ENCODE measurements at regions not wholly inside any gene's neighbourhood (a gene's known extent, or its start where the extent isn't known, plus 50 kb on each side); places are given as distances from the start of the nearest gene placed in this dataset.
"Not testable (repeated sequence)": the region's sequence is repeated elsewhere in the genome, so short reads cannot be mapped to it uniquely, and the experiment has no call there.

- TF ChIP-seq CTCF (conservative IDR thresholded peaks at IDR 0.05) (no peak), ZFX (IDR thresholded peaks at IDR 0.05) (no peak)
Observed at GRCh38 chr4:179059396-179059795, 1617.2 kb upstream of the AGA start.

GRCh38 chr4:179066254-179066653, 1624.0 kb upstream of the AGA start:
- H3K27ac ChIP-seq = not testable (repeated sequence)

More at GRCh38 chr4:179059396-179059795, 1617.2 kb upstream of the AGA start:
- no peak overlapping the region for H3K27ac ChIP-seq

GRCh38 chr4:179071131-179071530, 1628.9 kb upstream of the AGA start:
- TF ChIP-seq CTCF (conservative IDR thresholded peaks at IDR 0.05) (no peak), ZFX (IDR thresholded peaks at IDR 0.05) (no peak)
- H3K27ac ChIP-seq = no peak overlapping the region

GRCh38 chr4:179076865-179077264, 1634.6 kb upstream of the AGA start:
- TF ChIP-seq ZFX (IDR thresholded peaks at IDR 0.05) (no peak), CTCF (conservative IDR thresholded peaks at IDR 0.05) (no peak)
- no peak overlapping the region for H3K27ac ChIP-seq

GRCh38 chr4:179095585-179096221, 1653.5 kb upstream of the AGA start:
- TF ChIP-seq ZFX (IDR thresholded peaks at IDR 0.05) (no peak), CTCF (conservative IDR thresholded peaks at IDR 0.05) (no peak)
- no peak overlapping the region for H3K27ac ChIP-seq

GRCh38 chr4:179097741-179098140, 1655.5 kb upstream of the AGA start:
- no peak overlapping the region for H3K27ac ChIP-seq
- no peak for TF ChIP-seq CTCF (conservative IDR thresholded peaks at IDR 0.05)
- no peak for TF ChIP-seq ZFX (IDR thresholded peaks at IDR 0.05)

- no peak overlapping the region for H3K27ac ChIP-seq
- TF ChIP-seq CTCF (conservative IDR thresholded peaks at IDR 0.05) (no peak), ZFX (IDR thresholded peaks at IDR 0.05) (no peak)
Observed at GRCh38 chr4:179110356-179110755, 1668.1 kb upstream of the AGA start.

GRCh38 chr4:179110816-179111215, 1668.6 kb upstream of the AGA start:
- no peak for TF ChIP-seq ZFX (IDR thresholded peaks at IDR 0.05)
- TF ChIP-seq CTCF (conservative IDR thresholded peaks at IDR 0.05) = no peak
- no peak overlapping the region for H3K27ac ChIP-seq

Measured in C4-2B (cell line).